Activated CD4-positive, alpha-beta T cell treated with anti-CD3 and anti-CD28 coated beads for 24 hours (primary cell): ENCODE measurements at regions not wholly inside any gene's neighbourhood (a gene's known extent, or its start where the extent isn't known, plus 50 kb on each side); places are given as distances from the start of the nearest gene placed in this dataset.

Experiments used
- DNase-seq, 2 donors: peaks; one replicate each; pipeline ENCODE4 v3.0.0-alpha.2; 2020; ENCODE audit warnings: low read depth in 2 of 2

- DNase-seq = no peak
These were observed 71.9 kb downstream of the OAT start for GRCh38 chr10:124346831-124347230.

- no peak for DNase-seq
These were observed 73.2 kb downstream of the OAT start for GRCh38 chr10:124345521-124345920.

GRCh38 chr10:124344931-124345330 is 73.8 kb downstream of the OAT start:
- DNase-seq = no peak

- DNase-seq = no peak
These were observed 74.5 kb downstream of the OAT start for GRCh38 chr10:124344266-124344590.

- DNase-seq = no peak
These were observed 75.1 kb downstream of the OAT start for GRCh38 chr10:124343351-124344265.

- DNase-seq = no peak
These were observed 75.9 kb downstream of the OAT start for GRCh38 chr10:124342821-124343170.

- no peak for DNase-seq
These were observed 76.4 kb downstream of the OAT start for GRCh38 chr10:124342136-124342820.

- DNase-seq = peak in 1 of 2 donors; percentile 6
These were observed 77.0 kb downstream of the OAT start for GRCh38 chr10:124341768-124342135.

- DNase-seq = no peak
These were observed 78.5 kb downstream of the OAT start for GRCh38 chr10:124340033-124340760.

GRCh38 chr10:124339119-124340032 is 79.3 kb downstream of the OAT start:
- no peak for DNase-seq

- DNase-seq = no peak
These were observed 80.3 kb downstream of the OAT start for GRCh38 chr10:124338276-124338925.

- no peak for DNase-seq
These were observed 82.5 kb downstream of the OAT start for GRCh38 chr10:124336186-124336585.

GRCh38 chr10:124333931-124334330 is 84.8 kb downstream of the OAT start:
- no peak for DNase-seq

GRCh38 chr10:124332426-124332825 is 86.3 kb downstream of the OAT start:
- no peak for DNase-seq

- no peak for DNase-seq
These were observed 88.8 kb downstream of the OAT start for GRCh38 chr10:124329941-124330340.

- no peak for DNase-seq
These were observed 89.4 kb downstream of the OAT start for GRCh38 chr10:124329362-124329761.

- DNase-seq = no peak
These were observed 90.1 kb downstream of the OAT start for GRCh38 chr10:124328477-124329220.

GRCh38 chr10:124325998-124326636 is 92.6 kb downstream of the OAT start:
- no peak for DNase-seq

- no peak for DNase-seq
These were observed 93.1 kb downstream of the OAT start for GRCh38 chr10:124325633-124325914.
